ENCODE measurements at regions not wholly inside any gene's neighbourhood (a gene's known extent, or its start where the extent isn't known, plus 50 kb on each side); places are given as distances from the start of the nearest gene placed in this dataset.

DNA sequence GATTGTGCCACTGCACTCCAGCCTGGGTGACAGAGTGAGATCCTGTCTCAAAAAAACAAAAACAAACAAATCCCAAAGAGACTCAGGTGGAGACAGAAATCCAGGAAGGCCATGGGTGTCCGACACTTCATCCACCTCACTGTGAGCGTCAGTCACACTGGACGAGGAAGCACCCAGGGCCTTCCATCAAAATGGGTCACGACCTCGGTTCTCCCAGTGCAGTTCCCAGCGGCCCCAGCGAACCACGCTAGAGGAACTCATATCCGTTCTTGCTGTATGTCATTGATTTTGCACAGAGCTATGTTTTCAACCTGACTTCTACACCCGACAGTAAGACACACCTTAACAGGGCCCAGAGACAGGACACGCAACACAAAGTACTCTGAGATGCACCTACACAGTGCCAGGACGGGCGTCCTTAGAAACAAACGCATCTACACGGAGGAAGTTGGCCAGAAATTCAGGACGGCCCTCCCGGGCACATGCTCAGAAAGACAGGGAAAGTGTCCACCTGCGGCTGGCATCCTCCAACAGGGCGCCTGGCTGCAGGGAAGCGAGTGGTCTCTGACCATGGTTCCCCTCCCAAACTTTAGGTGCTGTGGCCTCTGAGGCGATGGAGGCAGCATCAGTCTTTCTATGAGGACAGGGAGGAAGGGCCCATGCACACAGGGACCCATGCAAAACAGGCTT is 410.5 kb downstream of the CTTN start:
- Histone ChIP-seq H4K20me1 (ENCODE audit: low read depth) (no peaks in the 10 kb centered on the region), H2AFZ (replicated peaks) (no peak overlapping the region), H3K36me3 (no peaks in the 10 kb centered on the region), H3K4me2 (no peak overlapping the region), H3K27ac (no peak overlapping the region), H3K79me2 (ENCODE audit: low read depth) (no peaks in the 10 kb centered on the region), H3K4me1 (no peaks in the 10 kb centered on the region), H3K27me3 (no peaks in the 10 kb centered on the region), H3K9ac (no peak overlapping the region), H3F3A (ENCODE audit: low read depth) (no peaks in the 10 kb centered on the region), H3K9me3 (ENCODE audit: low read depth) (no peaks in the 10 kb centered on the region), H3K4me3 (no peak overlapping the region)
- no peaks in the 10 kb centered on the region for H3K36me3 Mint-ChIP-seq
- no peaks in the 10 kb centered on the region for H3K9me3 Mint-ChIP-seq
- no peak overlapping the region for H3K4me3 Mint-ChIP-seq
- DNase-seq (ENCODE audit: low spot score): no peak
- TF ChIP-seq, protein P1, sequence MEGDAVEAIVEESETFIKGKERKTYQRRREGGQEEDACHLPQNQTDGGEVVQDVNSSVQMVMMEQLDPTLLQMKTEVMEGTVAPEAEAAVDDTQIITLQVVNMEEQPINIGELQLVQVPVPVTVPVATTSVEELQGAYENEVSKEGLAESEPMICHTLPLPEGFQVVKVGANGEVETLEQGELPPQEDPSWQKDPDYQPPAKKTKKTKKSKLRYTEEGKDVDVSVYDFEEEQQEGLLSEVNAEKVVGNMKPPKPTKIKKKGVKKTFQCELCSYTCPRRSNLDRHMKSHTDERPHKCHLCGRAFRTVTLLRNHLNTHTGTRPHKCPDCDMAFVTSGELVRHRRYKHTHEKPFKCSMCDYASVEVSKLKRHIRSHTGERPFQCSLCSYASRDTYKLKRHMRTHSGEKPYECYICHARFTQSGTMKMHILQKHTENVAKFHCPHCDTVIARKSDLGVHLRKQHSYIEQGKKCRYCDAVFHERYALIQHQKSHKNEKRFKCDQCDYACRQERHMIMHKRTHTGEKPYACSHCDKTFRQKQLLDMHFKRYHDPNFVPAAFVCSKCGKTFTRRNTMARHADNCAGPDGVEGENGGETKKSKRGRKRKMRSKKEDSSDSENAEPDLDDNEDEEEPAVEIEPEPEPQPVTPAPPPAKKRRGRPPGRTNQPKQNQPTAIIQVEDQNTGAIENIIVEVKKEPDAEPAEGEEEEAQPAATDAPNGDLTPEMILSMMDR (IDR thresholded peaks at IDR 0.05): no peak
- TF ChIP-seq EZH2 (IDR thresholded peaks at IDR 0.05): no peak
- TF ChIP-seq EZH2phosphoT487 (IDR thresholded peaks at IDR 0.05): no peak
- no peaks in the 10 kb centered on the region for H3K4me1 Mint-ChIP-seq
- no peaks in the 10 kb centered on the region for H3K27me3 Mint-ChIP-seq (ENCODE audit: insufficient read depth, low read depth)
- H3K27ac Mint-ChIP-seq: no peak overlapping the region

DNA sequence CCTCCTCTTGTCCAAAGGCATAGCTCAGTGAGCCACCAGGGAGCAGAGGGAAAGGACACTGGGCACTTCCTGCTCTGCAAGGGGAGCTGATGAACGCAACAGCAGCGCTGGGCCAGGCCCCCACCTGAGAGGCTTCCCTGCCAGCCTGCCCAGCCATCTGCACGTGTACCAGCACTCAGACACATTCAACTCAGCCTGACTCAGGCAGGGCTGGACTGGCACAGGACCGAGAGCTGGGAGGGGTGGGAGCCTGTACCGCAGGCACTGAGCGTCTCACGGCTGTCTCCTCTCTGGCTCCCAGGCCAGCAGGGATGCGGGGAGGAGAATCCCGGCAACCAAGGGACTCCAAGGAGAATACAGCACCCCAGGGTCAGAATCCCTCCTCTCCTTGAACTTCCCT is 411.8 kb downstream of the CTTN start:
- Histone ChIP-seq H3K27me3 (no peaks in the 10 kb centered on the region), H3K9me3 (ENCODE audit: low read depth) (no peaks in the 10 kb centered on the region), H3K4me2 (no peak overlapping the region), H3K79me2 (ENCODE audit: low read depth) (no peaks in the 10 kb centered on the region), H2AFZ (replicated peaks) (no peak overlapping the region), H3K4me3 (no peak overlapping the region), H3F3A (ENCODE audit: low read depth) (no peaks in the 10 kb centered on the region), H3K4me1 (no peaks in the 10 kb centered on the region), H3K36me3 (no peaks in the 10 kb centered on the region), H3K9ac (no peak overlapping the region), H4K20me1 (ENCODE audit: low read depth) (no peaks in the 10 kb centered on the region), H3K27ac (no peak overlapping the region)
- TF ChIP-seq EZH2phosphoT487 (IDR thresholded peaks at IDR 0.05) (no peak), EZH2 (IDR thresholded peaks at IDR 0.05) (no peak)
- TF ChIP-seq, protein P1 (IDR thresholded peaks at IDR 0.05): no peak
- no peaks in the 10 kb centered on the region for H3K27me3 Mint-ChIP-seq (ENCODE audit: insufficient read depth, low read depth)
- H3K4me3 Mint-ChIP-seq: no peak overlapping the region
- H3K4me1 Mint-ChIP-seq: no peaks in the 10 kb centered on the region
- no peak overlapping the region for H3K27ac Mint-ChIP-seq
- H3K36me3 Mint-ChIP-seq: no peaks in the 10 kb centered on the region
- no peak for DNase-seq (ENCODE audit: low spot score)
- no peaks in the 10 kb centered on the region for H3K9me3 Mint-ChIP-seq

DNA sequence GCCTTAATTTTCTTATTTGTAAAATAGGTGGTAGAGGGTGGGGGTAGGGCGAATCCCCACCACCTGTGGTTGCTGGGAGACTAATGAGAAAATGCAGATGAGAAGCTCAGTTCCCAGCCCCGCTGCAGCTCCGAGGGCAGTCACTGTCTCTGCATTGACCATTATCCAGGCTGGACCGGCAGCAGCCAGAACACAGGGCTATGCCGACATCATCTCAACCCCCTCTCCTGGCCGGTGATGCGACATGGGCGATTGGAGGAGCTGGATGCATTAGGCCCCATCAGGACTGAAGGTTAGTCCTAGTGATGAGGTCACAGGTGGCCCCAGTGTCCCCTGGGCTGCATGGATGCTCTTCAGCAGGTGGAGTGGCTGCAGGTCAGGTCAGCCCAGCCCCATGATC is 412.4 kb downstream of the CTTN start:
- Histone ChIP-seq H3K36me3 (no peaks in the 10 kb centered on the region), H3K27me3 (no peaks in the 10 kb centered on the region)

More for the DNA sequence above, 412.4 kb downstream of the CTTN start:
- no peaks in the 10 kb centered on the region for H3K27me3 Mint-ChIP-seq (ENCODE audit: insufficient read depth, low read depth)
- no peak overlapping the region for H3K4me3 Mint-ChIP-seq
- no peak overlapping the region for H3K9ac ChIP-seq
- no peak overlapping the region for H3K27ac Mint-ChIP-seq
- H3K4me3 ChIP-seq: no peak overlapping the region
- no peak for TF ChIP-seq EZH2 (IDR thresholded peaks at IDR 0.05)
- no peak for TF ChIP-seq EZH2phosphoT487 (IDR thresholded peaks at IDR 0.05)
- TF ChIP-seq, protein P1 (IDR thresholded peaks at IDR 0.05): no peak
- H3K36me3 Mint-ChIP-seq: no peaks in the 10 kb centered on the region
- no peaks in the 10 kb centered on the region for H4K20me1 ChIP-seq (ENCODE audit: low read depth)
- no peak overlapping the region for H3K27ac ChIP-seq
- H3K9me3 Mint-ChIP-seq: no peaks in the 10 kb centered on the region
- H3F3A ChIP-seq (ENCODE audit: low read depth): no peaks in the 10 kb centered on the region
- no peaks in the 10 kb centered on the region for H3K4me1 Mint-ChIP-seq
- no peak overlapping the region for H3K4me2 ChIP-seq
- H2AFZ ChIP-seq (replicated peaks): no peak overlapping the region
- no peaks in the 10 kb centered on the region for H3K79me2 ChIP-seq (ENCODE audit: low read depth)
- no peaks in the 10 kb centered on the region for H3K4me1 ChIP-seq
- DNase-seq (ENCODE audit: low spot score): no peak
- H3K9me3 ChIP-seq (ENCODE audit: low read depth): no peaks in the 10 kb centered on the region

Measured in neural progenitor cell (in vitro differentiated cells).